Stimulated activated CD4-positive, alpha-beta T cell treated with anti-CD3 and anti-CD28 coated beads, Interleukin-2, amount 100 ng/mL, for 24 hours (primary cell): ENCODE measurements at regions not wholly inside any gene's neighbourhood (a gene's known extent, or its start where the extent isn't known, plus 50 kb on each side); places are given as distances from the start of the nearest gene placed in this dataset.
"Not testable (repeated sequence)": the region's sequence is repeated elsewhere in the genome, so short reads cannot be mapped to it uniquely, and the experiment has no call there.

ENCODE experiments used
- DNase-seq, 2 donors: peaks; one replicate each; pipeline ENCODE4 v3.0.0-alpha.2; 2020

- no peak for DNase-seq
These were observed 270.7 kb upstream of the MSX2 start for GRCh38 chr5:174453690-174454089.

- no peak for DNase-seq
These were observed 269.9 kb upstream of the MSX2 start for GRCh38 chr5:174454464-174454863.

GRCh38 chr5:174454890-174455289 lies 269.5 kb upstream of the MSX2 start:
- DNase-seq: no peak

DNA sequence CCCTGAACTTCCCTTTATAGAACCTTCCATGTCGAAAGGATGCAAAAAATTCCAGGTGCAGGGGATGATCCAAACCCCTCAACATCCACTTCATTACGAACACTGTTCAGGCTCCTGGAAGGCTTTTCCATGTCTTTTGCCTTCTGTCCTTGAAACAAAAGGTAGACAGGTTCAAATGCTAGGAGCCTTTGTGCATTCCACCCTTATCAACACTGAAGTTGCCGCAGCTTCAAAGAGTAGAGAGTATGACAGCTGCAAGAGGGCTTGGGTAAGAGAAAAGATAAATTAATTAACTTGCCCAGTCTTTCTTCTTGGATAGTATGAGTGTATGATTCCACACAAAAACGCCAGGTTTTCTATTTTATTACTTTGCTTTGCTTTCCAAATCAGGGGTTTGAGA lies 269.1 kb upstream of the MSX2 start:
- DNase-seq: no peak

DNA sequence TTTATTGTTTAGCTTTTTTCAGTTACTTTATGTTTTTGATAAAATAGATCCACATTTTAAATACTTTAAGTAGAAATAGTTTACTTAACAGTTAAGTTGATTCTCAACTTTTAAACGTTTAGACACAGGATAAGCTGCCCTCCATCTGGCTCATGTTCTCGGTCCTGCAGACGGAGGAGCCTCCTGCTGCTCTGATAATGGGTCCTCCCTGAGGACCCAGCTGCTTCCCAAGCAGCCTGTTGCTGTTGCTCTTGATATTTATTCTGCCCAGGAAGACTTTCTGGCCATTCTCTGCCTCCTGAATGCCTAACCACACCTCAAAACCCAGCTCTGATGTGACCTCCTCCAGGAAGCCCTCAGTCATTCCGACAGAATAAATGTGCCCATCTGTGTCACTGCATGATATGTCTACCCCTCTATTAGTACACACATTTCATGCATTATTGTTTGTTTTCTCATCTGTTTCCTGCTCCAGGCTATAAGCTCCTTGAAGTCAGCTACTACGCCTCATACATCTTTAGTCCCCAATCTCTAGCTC lies 267.2 kb upstream of the MSX2 start:
- DNase-seq: no peak

DNA sequence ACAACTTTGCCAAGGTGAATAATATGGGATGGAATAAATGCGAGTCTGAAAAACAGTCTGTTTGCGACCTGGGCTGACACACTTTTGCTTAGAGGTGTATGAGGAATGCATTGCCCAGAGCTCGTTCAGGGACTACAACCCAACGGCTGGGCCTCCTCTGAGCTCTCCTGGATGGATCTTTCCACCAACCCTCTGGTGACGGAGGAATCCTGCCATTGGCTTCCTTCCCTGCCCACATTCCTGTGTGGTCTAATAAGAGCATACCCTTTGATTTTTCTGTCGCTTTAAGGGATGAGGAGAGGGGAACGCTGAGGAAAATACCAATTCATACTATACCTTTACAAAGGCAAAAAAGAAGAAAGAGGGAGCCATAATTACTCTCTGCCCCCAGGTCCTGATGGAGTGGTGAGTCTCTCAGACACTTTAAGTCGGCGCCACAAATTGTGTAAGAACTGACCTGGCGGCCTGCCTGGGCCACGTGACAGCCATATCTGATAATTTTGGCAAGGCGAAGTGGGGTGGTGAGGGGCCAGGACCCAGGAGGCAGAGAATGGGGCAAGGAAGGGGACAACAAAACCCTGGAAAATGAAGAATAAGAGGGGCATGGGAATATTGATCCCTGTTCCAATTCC lies 265.2 kb upstream of the MSX2 start:
- DNase-seq: no peak

DNA sequence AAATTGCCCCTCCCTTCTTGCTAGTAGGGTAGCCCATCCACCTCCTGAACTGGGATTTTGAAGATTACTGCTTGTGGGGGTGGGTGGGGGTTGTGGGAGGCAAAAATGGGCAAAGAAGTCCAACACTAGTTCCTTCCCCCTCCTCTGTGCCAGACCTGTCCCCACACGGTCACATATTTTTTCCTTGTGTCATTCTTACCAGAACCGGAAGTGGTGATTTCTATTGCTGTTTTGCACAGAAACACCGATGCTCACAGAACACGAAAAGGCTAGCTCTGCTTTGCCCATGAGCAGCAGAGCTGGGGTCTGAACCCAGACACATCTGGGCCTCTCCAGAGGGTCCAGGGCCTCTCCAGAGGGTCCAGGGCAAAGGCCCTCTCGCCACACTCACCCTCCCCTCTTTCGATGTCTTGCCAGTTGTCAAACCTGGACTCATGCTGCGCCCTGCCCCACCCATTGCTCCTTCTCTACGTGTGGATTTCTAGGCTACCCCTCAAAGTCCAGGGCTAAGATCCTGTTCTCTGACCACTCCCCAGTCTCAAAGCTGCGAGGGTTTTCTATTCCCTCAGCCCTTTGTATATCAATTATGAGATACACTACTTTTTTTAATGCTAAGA lies 264.4 kb upstream of the MSX2 start:
- no peak for DNase-seq

DNA sequence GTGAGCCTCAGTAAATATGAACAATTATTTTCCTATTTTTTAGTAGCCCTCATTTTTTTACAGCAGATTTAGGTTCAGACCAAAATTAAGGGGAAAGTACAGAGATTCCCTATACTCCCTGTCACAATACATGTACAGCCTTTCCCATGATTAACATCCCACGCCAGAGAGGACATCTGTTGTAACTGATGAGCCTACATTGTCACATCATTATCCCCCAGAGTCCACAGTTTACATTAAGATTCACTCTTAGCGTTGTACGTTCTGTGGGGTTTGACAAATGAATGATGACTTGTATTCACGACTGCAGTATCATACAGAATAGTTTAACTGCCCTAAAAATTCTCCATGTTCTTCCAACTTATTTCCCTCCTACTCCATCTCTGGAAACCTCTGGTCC lies 262.3 kb upstream of the MSX2 start:
- DNase-seq: no peak

DNA sequence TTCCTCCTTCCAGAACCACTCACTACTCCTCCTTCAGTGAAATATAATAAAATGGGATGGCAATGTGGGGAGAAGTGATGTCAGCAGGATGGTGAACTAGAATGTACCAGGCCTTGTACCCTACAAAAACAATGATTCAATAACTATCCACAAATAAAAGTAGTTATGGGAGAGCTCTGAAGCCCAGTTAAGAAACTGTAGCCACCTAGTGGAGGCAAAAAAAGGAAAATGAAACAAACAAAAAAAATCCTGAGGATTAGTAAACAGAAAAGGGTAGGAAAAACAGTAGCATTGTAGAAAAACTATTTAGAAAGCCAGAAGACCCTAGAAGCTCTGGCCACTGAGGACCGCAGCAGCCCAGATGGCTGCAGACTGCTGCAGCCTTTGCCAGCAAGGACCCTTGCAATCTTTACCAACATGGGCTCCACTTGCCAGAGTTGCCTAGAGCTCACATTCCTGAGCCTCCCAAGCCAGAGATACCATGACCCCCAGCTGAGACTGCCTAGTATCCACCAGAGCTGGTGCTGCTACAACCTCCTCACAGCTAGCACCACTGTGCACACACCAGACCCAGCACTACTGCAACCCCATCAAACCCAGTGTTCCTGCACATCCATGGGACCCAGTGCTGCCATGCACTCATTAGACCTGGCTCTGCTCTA lies 259.7 kb upstream of the MSX2 start:
- DNase-seq: no peak

DNA sequence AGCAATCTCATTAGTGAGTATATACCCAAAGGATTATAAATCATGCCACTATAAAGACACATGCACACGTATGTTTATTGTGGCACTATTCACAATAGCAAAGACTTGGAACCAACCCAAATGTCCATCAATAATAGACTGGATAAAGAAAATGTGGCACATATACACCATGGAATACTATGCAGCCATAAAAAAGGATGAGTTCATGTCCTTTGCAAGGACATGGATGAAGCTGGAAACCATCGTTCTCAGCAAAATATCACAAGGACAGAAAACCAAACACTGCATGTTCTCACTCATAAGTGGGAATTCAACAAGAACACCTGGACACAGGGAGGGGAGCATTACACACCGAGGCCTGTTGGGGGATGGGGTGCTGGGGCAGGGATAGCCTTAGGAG lies 252.9 kb upstream of the MSX2 start:
- not testable (repeated sequence) for DNase-seq

DNA sequence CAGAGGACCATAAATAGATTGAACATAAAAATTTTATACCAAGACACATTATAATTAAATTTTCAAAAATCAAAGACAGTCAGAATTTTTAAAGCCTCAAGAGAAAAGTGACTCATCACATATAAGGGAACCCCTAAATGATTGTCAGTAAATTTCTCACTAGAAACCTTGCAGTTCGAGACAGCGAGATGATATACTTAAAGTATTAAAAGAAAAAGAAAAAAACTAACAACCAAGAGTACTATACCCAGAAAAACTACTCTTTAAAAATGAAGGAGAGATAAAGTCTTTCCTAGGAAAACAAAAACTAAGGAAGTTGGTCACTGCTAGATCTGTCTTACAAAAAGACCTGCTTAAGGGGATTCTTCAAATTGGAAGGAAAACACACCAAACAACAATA lies 251.4 kb upstream of the MSX2 start:
- no peak for DNase-seq

GRCh38 chr5:174476001-174476400 lies 248.4 kb upstream of the MSX2 start:
- DNase-seq: not testable (repeated sequence)

DNA sequence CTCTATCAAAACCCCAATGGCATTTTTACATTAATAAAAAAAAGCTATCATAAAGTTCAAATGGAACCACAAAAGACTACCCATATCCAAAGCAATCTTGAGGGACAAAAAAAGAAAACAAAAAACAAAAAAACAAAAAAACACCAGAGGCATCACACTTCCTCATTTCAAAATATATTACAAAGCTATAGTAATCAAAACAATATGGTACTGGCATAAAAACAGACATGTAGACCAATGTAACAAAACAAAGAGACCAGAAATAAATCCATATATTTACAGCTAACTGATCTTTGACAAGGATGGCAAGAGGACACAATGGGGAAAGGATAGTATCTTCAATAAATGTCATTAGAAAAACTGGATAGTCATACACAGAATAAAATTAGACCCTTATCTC lies 245.1 kb upstream of the MSX2 start:
- no peak for DNase-seq

DNA sequence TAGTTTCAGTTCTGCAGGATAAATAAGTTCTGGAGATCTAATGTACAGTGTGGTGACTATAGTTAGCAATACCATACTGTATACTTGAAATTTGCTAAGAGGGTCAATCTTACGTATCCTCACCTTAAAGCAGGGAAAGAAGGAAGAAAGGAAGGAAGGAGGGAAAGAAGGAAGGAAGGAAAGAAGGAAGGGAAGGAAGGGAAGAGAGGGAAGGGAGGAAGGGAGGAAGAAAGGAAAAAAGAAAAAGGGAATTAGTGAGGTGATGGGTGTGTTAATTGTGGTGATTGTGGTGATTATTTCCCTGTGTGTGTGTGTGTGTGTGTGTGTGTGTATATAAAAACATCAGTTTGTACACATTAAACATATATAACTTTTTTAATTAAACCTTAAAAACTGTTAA lies 242.6 kb upstream of the MSX2 start:
- DNase-seq: no peak

DNA sequence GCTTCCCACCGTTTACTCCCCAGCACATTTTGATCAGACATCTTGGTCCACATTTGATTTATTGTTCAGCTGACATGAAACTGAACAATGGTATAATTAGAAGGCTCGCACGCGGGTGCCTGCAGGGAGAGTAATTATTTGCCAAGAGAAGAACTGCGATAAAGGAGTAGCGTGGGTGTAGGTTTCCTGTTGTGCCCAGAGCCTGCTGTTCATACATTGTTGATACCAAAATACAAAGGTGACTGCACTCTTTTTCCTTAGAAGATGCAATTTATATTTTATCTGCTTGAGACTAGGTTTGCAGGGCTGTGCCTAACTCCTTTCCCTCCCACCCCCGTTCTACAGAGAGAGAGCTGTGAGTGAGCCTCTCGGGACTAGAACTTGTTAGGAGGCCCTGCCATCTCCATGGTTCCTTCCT lies 241.8 kb upstream of the MSX2 start:
- no peak for DNase-seq

GRCh38 chr5:174483411-174483810 lies 241.0 kb upstream of the MSX2 start:
- no peak for DNase-seq

DNA sequence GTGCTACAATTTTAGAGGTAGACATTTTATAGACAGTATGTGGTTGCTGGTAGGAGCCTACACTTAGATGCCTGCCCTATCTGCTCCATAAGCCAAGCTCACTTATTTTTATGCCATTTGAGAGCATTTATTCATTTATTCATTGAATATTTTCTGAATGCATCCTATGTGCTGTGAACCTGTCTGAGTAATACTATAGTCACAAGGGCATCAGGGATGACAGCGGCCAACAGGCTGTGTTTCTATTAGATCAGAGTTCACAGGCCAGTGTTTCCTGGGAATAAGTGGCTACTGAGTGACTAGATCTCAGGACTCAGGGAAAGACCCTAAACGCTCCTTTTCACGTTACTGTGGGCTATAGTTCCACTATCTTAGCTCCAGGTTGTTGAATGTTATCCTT lies 235.2 kb upstream of the MSX2 start:
- no peak for DNase-seq

- no peak for DNase-seq
These were observed 234.3 kb upstream of the MSX2 start for GRCh38 chr5:174489920-174490597.

GRCh38 chr5:174490728-174491127 lies 233.7 kb upstream of the MSX2 start:
- no peak for DNase-seq

DNA sequence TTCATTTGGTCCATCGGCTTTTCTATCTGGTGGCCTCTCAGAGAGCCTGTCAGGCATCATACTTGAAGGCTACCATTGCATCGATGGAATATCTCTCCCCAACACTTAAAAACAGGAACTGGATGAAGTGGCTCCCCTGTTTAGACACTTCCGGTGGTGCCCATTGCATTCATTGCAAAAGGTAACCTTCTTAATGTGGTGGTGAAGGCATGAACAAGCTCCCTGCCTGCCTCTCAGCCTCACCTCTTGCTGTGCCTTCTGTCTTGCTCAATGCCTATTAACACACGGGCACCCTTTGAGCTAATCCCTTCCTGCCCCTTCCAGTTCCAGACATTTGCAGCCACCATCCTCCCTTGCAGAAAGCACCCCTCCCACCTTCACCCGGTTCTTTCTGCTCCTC lies 233.1 kb upstream of the MSX2 start:
- DNase-seq: no peak

DNA sequence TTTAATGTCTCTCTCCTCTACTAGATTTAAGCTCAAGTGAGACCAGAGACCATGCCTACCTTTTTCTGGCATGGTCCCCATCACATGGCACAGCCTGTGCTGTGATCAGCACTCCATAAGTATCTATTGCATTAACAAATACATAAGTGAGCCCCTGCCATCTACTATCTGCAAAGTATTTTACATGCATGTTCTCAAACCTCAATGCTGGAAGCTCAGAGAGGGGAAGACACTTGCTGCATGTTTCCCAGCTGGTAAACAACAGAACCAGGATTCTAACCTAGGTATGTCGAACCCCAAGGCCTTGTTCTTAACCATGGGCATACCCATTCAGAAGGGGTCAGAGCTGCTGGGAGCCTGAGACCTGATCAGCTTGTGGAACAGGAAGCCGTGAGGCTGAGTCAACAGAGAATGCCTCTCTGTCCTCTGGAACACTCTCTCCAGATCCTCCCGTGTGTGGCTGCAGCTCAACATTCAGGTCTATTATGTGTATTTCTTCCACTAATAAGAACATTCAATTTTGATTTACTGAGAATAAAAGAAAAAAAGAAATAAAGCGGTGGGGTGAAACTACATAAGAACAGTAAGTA lies 232.5 kb upstream of the MSX2 start:
- no peak for DNase-seq

GRCh38 chr5:174493530-174493929 lies 230.9 kb upstream of the MSX2 start:
- no peak for DNase-seq

DNA sequence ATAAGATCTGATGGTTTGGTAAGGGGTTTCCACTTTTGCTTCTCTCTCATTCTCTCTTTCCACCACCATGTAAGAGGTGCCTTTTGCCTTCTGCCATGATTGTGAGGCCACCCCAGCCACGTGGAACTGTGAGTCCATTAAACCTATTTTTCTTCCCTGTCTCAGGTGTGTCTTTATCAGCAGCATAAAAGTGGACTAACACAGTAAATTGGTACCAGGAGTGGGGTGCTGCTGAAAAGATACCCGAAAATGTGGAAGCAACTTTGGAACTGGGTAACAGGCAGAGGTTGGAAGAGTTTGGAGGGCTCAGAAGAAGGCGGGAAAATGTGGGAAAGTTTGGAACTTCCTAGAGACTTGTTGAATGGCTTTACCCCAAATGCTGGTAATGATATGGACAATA lies 226.4 kb upstream of the MSX2 start:
- not testable (repeated sequence) for DNase-seq
